ENCODE measurements at regions not wholly inside any gene's neighbourhood (a gene's known extent, or its start where the extent isn't known, plus 50 kb on each side); places are given as distances from the start of the nearest gene placed in this dataset.

- no peak for DNase-seq
Measured at GRCh38 chr5:50964746-50965653, 298.6 kb downstream of the PARP8 start.

- no peak for DNase-seq
Measured at GRCh38 chr5:50965654-50966375, 299.4 kb downstream of the PARP8 start.

DNA sequence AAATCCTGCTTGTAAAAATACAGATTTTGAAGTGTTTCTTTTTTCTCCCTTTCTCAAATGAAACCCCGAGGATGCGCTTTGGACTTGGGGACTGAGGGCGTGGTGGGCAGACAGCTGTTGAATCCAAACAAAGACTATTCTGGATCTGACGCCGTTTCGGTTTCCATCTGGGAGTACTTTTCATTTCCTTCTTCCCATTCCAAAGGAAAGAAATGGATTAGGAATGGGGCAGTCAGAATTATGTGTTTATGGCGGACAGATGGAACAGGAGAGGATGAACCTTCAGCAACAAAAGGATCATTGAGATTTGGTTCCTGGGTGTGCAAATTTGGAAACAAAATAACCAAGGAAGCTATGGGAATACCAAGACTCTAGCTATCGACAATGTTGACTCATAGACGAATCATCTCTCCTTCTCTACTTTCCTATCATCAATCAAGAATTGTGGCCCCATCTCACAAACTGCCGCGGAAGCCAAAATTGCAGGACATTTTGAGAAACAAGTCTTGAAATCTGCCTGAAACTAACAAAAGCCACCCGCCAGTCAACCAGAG, 300.6 kb downstream of the PARP8 start:
- no peak for DNase-seq

DNA sequence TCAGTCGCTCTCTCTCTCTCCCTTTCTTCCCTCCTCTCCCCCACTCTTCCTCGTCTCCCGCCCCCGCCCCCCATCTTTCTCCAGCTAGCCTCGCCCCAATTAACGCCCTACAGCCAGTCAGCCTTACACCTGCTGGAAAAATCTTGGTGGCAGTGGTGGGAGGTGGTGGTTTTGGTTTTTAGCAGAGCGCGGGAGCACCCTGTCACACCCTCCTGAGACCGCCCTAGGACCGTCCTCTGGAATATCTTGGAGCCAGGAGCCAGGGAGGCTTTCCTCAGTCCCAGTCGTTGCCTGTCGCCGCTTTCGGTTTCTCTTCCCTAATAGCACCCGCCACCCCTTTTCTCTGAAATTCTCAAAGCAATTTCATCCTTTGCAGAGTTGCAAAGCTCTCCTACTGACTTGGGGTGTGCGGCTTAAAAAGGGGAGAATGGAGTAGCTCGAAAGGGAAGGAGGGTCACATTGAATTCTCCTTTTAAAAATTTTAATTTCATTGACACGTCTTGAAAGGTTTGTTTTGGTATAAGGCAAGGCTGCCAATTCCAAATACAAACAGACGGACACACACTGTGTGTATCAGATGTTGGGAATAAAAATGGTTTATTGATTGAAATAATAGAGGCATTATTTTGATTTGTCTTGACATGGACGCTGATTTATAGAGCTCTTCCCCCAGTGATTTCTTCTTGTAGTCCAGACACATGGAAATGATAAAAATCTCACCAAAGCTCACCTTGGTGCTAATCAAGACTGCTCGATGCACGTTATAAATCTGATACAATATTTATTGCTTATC, 301.3 kb downstream of the PARP8 start:
- no peak for DNase-seq

DNA sequence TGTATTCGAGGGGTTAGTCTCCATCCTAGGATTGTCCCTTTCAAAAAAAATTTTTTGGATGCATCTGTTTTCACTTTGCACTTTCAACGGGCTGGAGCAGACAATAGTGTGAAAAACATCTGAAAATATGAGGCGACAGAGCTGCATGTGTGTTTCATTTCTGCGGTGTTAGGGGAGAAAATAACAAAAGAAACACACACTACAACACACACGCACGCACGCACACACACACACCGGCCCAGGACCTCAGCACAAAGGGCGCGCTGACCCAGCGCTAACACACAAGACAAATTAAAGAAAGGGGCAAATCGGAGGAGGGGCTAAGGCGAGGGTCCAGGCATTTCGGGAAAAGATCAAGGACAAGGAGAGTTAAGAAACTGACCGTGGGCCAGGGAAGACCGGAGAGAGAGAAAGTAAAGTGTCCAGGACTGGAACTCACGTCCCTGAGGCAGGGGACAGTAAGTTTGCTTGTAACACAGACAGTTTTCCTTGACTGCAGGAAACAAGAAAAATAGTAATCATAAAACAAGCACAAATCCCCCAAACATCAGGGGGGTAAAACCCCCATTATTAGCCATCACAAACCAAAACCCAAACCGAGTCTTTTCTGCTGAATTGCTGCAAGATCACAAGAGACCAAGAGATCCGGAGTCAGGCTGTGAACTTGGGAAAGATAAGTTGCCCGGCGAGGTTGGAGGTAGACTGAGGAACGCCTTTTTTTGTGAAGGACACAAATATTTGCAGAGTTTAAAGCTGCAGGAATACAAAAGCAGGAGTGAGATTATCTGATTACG, 302.1 kb downstream of the PARP8 start:
- DNase-seq, result no peak

DNA sequence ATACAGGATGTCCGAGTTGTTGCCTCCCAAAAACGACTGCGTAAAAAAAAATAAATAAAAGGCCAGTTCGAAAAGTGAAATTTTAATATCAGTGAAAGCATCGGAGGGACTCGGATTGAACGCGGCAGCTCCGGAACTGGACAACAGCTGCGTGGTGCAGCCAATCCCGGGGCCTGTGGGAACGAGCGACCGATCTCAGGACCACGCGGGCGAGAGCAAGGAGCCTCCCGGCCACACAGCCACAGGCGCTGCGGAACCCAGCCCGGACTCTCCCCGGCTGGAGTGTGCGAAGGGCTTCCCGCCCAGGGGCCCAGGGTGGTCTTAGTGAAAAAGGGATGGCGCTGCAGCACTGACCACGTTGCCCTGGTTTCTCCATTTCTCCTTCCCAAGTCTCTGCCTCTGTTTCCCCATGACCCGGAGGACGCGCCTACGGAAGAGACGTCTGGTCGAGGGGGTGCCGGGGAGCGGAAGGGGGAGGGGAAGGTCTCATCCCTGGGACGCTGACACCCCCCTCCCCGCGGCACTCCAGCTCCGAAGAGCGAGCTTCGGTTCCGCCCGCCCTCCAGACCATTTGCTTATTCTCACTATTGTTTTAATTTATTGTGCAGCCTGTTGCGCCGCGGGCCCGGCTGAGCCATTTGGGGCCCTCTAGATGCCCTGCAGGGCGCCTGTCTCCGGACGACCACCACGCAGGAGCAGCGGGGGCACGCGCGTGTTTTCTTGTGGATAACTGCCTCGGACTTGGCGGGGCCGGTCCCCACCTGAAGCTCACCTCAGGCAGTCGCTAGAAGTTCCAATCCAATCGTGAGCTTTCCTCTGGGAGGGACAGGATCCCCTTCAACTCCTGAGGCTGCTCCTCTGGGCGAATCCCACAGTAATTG, 303.0 kb downstream of the PARP8 start:
- DNase-seq, result no peak

GRCh38 chr5:50975840-50976239, 309.4 kb downstream of the PARP8 start:
- no peak for DNase-seq

GRCh38 chr5:50978924-50979323, 312.5 kb downstream of the PARP8 start:
- no peak for DNase-seq

DNA sequence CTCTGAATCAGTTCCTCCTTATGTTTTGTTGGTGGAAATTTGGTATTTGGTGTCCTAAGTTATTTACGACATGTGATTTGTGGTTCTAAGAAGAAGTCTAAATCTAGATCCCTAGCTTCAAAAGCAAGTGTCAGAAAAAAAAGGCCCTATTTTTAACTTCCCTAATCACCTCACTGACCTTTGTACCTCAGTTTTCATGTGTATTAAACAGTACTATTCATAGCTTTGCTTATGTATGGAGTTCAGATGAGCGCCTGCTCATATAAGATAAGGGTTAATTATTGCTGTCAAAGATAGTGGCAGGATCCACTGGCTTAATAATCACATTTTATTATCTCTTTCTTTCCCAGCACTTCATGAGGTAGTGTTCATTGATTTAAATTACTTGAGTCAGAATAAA, 318.2 kb downstream of the PARP8 start:
- no peak for DNase-seq

- DNase-seq, result no peak
Measured at GRCh38 chr5:50990296-50990924, 324.0 kb downstream of the PARP8 start.

GRCh38 chr5:50995285-50995942, 329.0 kb downstream of the PARP8 start:
- no peak for DNase-seq

DNA sequence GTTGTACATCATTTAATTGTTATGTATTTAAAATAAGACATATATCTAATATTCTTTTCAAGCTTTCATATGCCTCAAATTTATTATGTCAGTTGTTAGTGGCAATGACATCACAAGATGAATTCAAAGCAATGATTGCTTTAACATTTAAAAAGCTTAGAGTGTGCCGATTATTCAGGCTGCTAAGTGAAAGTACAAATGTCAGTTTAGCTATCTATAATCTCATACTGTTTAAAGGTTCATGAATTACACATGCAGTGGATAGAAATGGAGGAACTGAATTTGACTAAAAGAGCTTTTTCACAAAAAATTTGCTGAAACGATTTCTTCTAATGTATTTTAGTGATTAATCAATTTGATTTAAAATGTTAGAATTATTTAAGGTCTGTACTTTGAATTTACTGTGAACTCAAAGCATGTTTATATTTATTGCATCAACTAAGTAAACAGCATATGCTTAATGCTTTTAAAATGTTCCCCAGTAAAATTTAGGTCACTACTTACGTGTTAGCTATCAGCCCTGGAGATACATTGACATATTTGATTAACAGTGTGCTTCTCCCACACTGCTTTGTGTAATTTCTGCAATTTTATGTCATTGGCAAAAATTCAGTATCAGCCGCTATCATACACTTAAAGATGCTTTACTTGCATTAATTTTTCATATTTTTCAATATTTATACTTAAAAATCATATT, 334.9 kb downstream of the PARP8 start:
- no peak for DNase-seq

DNA sequence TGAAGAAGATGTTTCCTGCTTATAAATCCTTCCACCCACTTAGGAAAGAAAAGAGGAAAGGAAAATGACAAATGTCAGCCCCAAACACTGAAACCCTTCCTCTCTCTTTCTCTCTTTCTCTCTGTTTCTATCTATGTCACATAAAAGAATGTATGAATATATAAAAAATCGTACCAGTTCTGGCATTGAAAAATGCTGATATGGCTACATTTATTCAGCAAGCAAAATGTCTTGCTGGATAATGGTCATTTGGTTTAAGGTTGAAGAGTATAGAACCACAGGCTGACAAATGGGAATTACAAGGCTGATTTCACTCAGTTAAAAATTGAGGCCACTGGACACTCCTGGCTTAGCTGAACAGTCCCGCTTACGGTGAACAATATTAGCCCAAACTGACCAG, 335.9 kb downstream of the PARP8 start:
- no peak for DNase-seq

DNA sequence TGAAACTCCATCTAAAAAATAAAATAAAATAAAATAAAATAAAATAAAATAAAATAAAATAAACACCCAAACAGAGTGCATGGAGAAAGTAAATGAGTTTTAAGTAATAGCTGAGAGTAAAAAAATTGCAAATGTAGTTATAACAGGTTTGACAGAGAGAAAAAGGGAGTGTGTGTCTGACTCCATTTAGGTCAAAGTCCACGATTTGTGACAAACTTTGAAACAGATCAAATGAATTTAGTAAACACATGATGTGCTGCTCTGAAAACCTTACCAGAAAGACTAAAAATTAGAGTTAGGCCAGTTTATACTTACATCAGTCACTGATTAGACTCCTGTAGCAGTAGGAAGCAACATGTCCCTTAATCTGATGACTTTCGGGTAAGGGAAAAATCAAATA, 346.6 kb downstream of the PARP8 start:
- no peak for DNase-seq

DNA sequence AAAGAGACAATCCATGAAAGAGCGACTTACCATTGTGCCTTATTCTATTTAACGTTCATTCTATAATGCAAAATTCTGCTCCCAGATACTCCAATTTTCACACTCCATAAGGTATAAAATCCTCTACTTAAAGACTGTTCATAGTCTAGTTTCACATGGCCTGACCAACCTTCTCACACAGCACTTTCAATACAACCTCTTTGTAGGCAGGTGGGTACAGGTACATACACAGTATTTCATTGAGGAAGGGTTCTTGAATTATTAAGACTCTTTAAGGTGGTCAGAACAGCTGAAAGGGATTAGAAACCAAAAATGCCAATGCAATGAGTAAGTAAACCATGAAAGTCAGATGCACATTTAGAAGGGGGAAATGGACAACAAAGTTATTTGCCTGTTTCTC, 352.0 kb downstream of the PARP8 start:
- DNase-seq, result no peak

DNA sequence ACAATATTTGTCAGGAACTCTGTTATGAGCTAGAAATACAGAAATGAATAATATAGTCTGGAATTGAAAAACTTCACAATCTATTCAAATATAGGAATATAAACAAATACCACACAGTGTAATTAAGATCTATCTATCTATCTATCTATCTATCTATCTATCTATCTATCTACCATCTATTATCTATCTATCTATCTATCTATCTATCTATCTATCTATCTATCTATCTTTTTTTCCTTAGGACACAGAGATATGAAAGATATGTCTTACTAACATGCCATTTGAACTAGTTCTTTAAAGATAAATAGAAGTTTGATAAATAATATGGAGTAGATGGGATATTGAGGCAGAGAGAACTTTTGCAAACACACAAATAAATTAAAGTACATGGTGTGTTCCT, 357.8 kb downstream of the PARP8 start:
- no peak for DNase-seq

DNA sequence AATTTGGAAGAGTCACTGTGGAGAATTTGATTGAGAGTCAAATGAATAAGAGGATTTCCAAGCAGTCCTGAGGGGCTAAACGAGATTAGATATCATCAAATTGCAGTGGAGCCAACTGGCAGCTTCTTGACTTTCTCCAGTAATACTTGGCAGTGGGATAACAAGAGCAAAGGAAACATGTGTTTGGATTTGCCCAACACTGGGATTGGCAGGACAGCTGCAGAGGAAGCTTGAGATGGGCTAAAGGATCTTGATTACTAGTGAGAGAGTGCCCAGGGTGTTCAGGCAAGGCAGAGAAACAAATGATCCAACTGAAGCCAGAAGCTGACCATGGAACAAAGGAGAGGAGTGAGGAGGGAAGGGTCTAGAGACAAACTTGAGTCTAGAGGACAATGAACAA, 356.0 kb upstream of the ISL1 start:
- no peak for DNase-seq

GRCh38 chr5:51028394-51028793, 354.9 kb upstream of the ISL1 start:
- no peak for DNase-seq

- no peak for DNase-seq
Measured at GRCh38 chr5:51033215-51033614, 350.0 kb upstream of the ISL1 start.
